KOPT-K1 (cell line): ENCODE measurements at regions not wholly inside any gene's neighbourhood (a gene's known extent, or its start where the extent isn't known, plus 50 kb on each side); places are given as distances from the start of the nearest gene placed in this dataset.

ENCODE experiments used
- H3K27ac ChIP-seq: fragments of 200-600 bp; sonication (generic); 2 replicates; pipeline ENCODE4 v1.5.1; 2016; ENCODE audit warnings: antibody characterized with exemption, mild to moderate bottlenecking, low read depth, low read length; ENCODE audit not compliant: poor library complexity, severe bottlenecking
- H3K36me3 ChIP-seq: fragments of 200-600 bp; sonication (generic); 2 replicates; pipeline ENCODE4 v1.5.1; 2017; ENCODE audit warnings: antibody characterized with exemption, mild to moderate bottlenecking, low read length, moderate library complexity; ENCODE audit not compliant: insufficient read depth
- H3K9me3 ChIP-seq: fragments of 200-600 bp; sonication (generic); 2 replicates; pipeline ENCODE4 v1.5.1; 2017; ENCODE audit warnings: antibody characterized with exemption, low read length, mild to moderate bottlenecking; ENCODE audit not compliant: insufficient read depth, poor library complexity, severe bottlenecking

DNA sequence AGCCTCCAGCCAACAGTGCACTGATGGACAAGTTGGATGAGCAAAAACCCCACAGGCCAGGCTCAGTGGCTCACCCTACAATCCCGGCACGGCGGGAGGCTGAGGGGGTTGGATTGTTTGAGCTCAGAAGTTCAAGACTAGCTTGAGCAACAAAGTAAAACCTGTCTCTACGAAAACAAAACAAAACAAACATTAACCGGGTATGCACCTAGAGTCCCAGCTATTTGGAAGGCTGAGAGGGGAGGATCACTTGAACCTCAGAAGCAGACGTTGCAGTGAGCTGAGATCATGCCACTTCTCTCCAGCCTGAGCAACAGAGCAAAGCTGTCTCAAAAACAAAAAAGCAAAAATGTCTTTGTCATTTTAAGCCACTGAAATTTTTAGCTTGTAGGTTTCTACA, 55.1 kb upstream of the DMRT1 start:
- Histone ChIP-seq H3K36me3 (no peaks in the 10 kb centered on the region), H3K9me3 (no peaks in the 10 kb centered on the region), H3K27ac (no peak overlapping the region)

DNA sequence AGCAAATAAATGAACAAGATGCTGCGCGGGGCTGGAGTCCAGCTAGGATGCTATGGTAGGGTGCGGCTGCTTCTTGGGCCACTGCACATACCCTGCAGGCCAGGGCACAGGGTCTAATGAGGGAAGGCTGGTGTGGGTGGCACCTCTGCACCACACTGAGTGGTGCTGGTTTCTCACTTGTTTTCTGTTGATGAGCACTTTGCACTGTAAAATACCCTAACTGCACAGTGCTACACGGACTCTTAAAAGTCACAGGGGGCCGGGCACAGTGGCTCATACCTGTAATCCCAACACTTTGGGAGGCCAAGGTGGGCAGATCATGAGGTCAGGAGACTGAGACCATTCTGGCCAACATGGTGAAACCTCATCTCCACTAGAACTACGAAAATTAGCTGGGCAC, 52.7 kb upstream of the DMRT1 start:
- no peak overlapping the region for H3K27ac ChIP-seq
- H3K36me3 ChIP-seq: no peaks in the 10 kb centered on the region
- no peaks in the 10 kb centered on the region for H3K9me3 ChIP-seq
